GM12874 (cell line): ENCODE measurements at regions not wholly inside any gene's neighbourhood (a gene's known extent, or its start where the extent isn't known, plus 50 kb on each side); places are given as distances from the start of the nearest gene placed in this dataset.

Experiments used
- CTCF ChIP-seq: IDR thresholded peaks from 2 replicates; pipeline ENCODE4 v1.5.1; 2011; ENCODE audit warnings: low read depth, mild to moderate bottlenecking, control low read depth, low read length, moderate library complexity; ENCODE audit not compliant: insufficient read depth

GRCh38 chr9:81146241-81146640 is 543.1 kb downstream of the TLE1 start:
- TF ChIP-seq CTCF = no peak

- no peak for TF ChIP-seq CTCF
Observed at GRCh38 chr9:81145331-81145963, 543.9 kb downstream of the TLE1 start.

GRCh38 chr9:81141961-81142360 is 547.4 kb downstream of the TLE1 start:
- TF ChIP-seq CTCF = no peak

- no peak for TF ChIP-seq CTCF
Observed at GRCh38 chr9:81137976-81138568, 551.3 kb downstream of the TLE1 start.

- no peak for TF ChIP-seq CTCF
Observed at GRCh38 chr9:81132796-81133195, 556.6 kb downstream of the TLE1 start.

- TF ChIP-seq CTCF = no peak
Observed at GRCh38 chr9:81132318-81132717, 557.0 kb downstream of the TLE1 start.

GRCh38 chr9:81128701-81129100 is 560.6 kb downstream of the TLE1 start:
- TF ChIP-seq CTCF = no peak
